ENCODE measurements at regions not wholly inside any gene's neighbourhood (a gene's known extent, or its start where the extent isn't known, plus 50 kb on each side); places are given as distances from the start of the nearest gene placed in this dataset.
A peak's percentile ranks its signal among the peaks of the same experiment; 100 is the strongest.

- Mint-ChIP-seq H3K4me1 (peaks cover 3% of the 10 kb centered on the region; the same call in 1 of the 3 replicates), H3K4me3 (no peak overlapping the region)
- peak; percentile 43 for ATAC-seq
Observed at GRCh38 chr3:106124818-106125217, 256.0 kb upstream of the CBLB start.

GRCh38 chr3:106125321-106125720 is 256.5 kb upstream of the CBLB start:
- Mint-ChIP-seq H3K27ac (no peak overlapping the region), H3K36me3 (ENCODE audit: low read depth) (no peaks in the 10 kb centered on the region), H3K4me3 (no peak overlapping the region), H3K27me3 (ENCODE audit: insufficient read depth, low read depth, poor library complexity) (no peaks in the 10 kb centered on the region), H3K9me3 (no peaks in the 10 kb centered on the region), H3K4me1 (peaks cover 3% of the 10 kb centered on the region; the same call in 1 of the 3 replicates)
- H3F3A ChIP-seq (replicated peaks; ENCODE audit: low read depth) = no peaks in the 10 kb centered on the region
- H2AFZ ChIP-seq = no peak overlapping the region
- DNase-seq (ENCODE audit: low spot score) = no peak
- H3K4me3 ChIP-seq = no peak overlapping the region
- no peak overlapping the region for H3K27ac ChIP-seq (ENCODE audit: low read depth)
- H3K79me2 ChIP-seq (replicated peaks; ENCODE audit: insufficient read depth) = no peaks in the 10 kb centered on the region
- no peak for ATAC-seq
- H3K9me2 ChIP-seq (ENCODE audit: insufficient read depth) = no peaks in the 10 kb centered on the region
- no peaks in the 10 kb centered on the region for H4K20me1 ChIP-seq (replicated peaks; ENCODE audit: insufficient read depth)
- no peak for TF ChIP-seq STAT1 (IDR thresholded peaks at IDR 0.05; ENCODE audit: unreplicated experiment)
- H3K4me1 ChIP-seq (ENCODE audit: insufficient read depth) = no peaks in the 10 kb centered on the region
- no peak overlapping the region for H3K4me2 ChIP-seq
- H3K36me3 ChIP-seq (ENCODE audit: insufficient read depth) = no peaks in the 10 kb centered on the region
- H3K27me3 ChIP-seq (ENCODE audit: insufficient read depth) = no peaks in the 10 kb centered on the region

More at GRCh38 chr3:106124818-106125217, 256.0 kb upstream of the CBLB start:
- no peaks in the 10 kb centered on the region for H3K36me3 Mint-ChIP-seq (ENCODE audit: low read depth)
- DNase-seq (ENCODE audit: low spot score) = peak; percentile 56
- Histone ChIP-seq H4K20me1 (replicated peaks; ENCODE audit: insufficient read depth) (no peaks in the 10 kb centered on the region), H3K4me3 (no peak overlapping the region), H3K27me3 (ENCODE audit: insufficient read depth) (no peaks in the 10 kb centered on the region), H2AFZ (peak overlapping the region; percentile 33; the same call in 1 of the 2 replicates), H3K79me2 (replicated peaks; ENCODE audit: insufficient read depth) (no peaks in the 10 kb centered on the region), H3K36me3 (ENCODE audit: insufficient read depth) (no peaks in the 10 kb centered on the region), H3K9me2 (ENCODE audit: insufficient read depth) (no peaks in the 10 kb centered on the region), H3K4me2 (no peak overlapping the region), H3F3A (replicated peaks; ENCODE audit: low read depth) (no peaks in the 10 kb centered on the region), H3K27ac (ENCODE audit: low read depth) (no peak overlapping the region), H3K4me1 (ENCODE audit: insufficient read depth) (no peaks in the 10 kb centered on the region)
- H3K27me3 Mint-ChIP-seq (ENCODE audit: insufficient read depth, low read depth, poor library complexity) = no peaks in the 10 kb centered on the region
- TF ChIP-seq STAT1 (IDR thresholded peaks at IDR 0.05; ENCODE audit: unreplicated experiment) (no peak), CTCF (conservative IDR thresholded peaks at IDR 0.05; ENCODE audit: low read depth in 2 of 2) (peak; percentile 23 to 40; a peak in 2 of 4 replicates)
- H3K27ac Mint-ChIP-seq = no peak overlapping the region
- H3K9me3 Mint-ChIP-seq = no peaks in the 10 kb centered on the region

- Histone ChIP-seq H4K20me1 (replicated peaks; ENCODE audit: insufficient read depth) (no peaks in the 10 kb centered on the region), H2AFZ (peak overlapping the region; percentile 60; the same call in 1 of the 2 replicates), H3F3A (replicated peaks; ENCODE audit: low read depth) (no peaks in the 10 kb centered on the region), H3K27me3 (ENCODE audit: insufficient read depth) (no peaks in the 10 kb centered on the region), H3K27ac (ENCODE audit: low read depth) (no peak overlapping the region), H3K4me3 (no peak overlapping the region), H3K36me3 (ENCODE audit: insufficient read depth) (no peaks in the 10 kb centered on the region), H3K4me1 (ENCODE audit: insufficient read depth) (peaks cover 3% of the 10 kb centered on the region; the same call in 1 of the 2 replicates), H3K79me2 (replicated peaks; ENCODE audit: insufficient read depth) (no peaks in the 10 kb centered on the region), H3K9me2 (ENCODE audit: insufficient read depth) (no peaks in the 10 kb centered on the region), H3K4me2 (no peak overlapping the region)
- Mint-ChIP-seq H3K27me3 (ENCODE audit: insufficient read depth, low read depth, poor library complexity) (peaks cover 3% of the 10 kb centered on the region), H3K36me3 (ENCODE audit: low read depth) (no peaks in the 10 kb centered on the region), H3K9me3 (no peaks in the 10 kb centered on the region), H3K4me3 (no peak overlapping the region), H3K4me1 (peaks cover 9% of the 10 kb centered on the region; the same call in 2 of the 3 replicates), H3K27ac (no peak overlapping the region)
- ATAC-seq (no peak), DNase-seq (ENCODE audit: low spot score) (no peak)
- TF ChIP-seq ZNF462 (CRISPR knock-in tag; IDR thresholded peaks at IDR 0.05) = no peak
- no peak for TF ChIP-seq EZH2phosphoT487 (IDR thresholded peaks at IDR 0.05; ENCODE audit: unreplicated experiment)
- no peak for TF ChIP-seq CTCF (conservative IDR thresholded peaks at IDR 0.05; ENCODE audit: low read depth in 2 of 2)
Observed at GRCh38 chr3:106126067-106126845, 257.4 kb upstream of the CBLB start.

Data from GM23338 (cell line).